HUES6 (cell line): ENCODE measurements at regions not wholly inside any gene's neighbourhood (a gene's known extent, or its start where the extent isn't known, plus 50 kb on each side); places are given as distances from the start of the nearest gene placed in this dataset.

ENCODE experiments used
- H3K27ac ChIP-seq: 2 replicates; pipeline ENCODE4 v1.7.0; 2013; ENCODE audit warnings: low read depth, mild to moderate bottlenecking, low read length, inconsistent platforms
- H3K27me3 ChIP-seq: 2 replicates; pipeline ENCODE4 v1.6.1; 2013; ENCODE audit warnings: low read length; ENCODE audit not compliant: control insufficient read depth, insufficient read depth
- H3K36me3 ChIP-seq: 2 replicates; pipeline ENCODE4 v1.6.1; 2013; ENCODE audit warnings: low read length; ENCODE audit not compliant: control insufficient read depth, insufficient read depth
- H3K4me1 ChIP-seq: 2 replicates; pipeline ENCODE4 v1.6.1; 2013; ENCODE audit warnings: low read length; ENCODE audit not compliant: control insufficient read depth, insufficient read depth
- H3K4me3 ChIP-seq: 2 replicates; pipeline ENCODE4 v1.5.1; 2013; ENCODE audit warnings: low read depth, low read length
- H3K9ac ChIP-seq: one replicate; pipeline ENCODE4 v1.6.1; 2013; ENCODE audit warnings: mild to moderate bottlenecking, low read length
- H3K9me3 ChIP-seq: 2 replicates; pipeline ENCODE4 v1.6.1; 2013; ENCODE audit warnings: low read depth, low read length; ENCODE audit not compliant: control insufficient read depth, insufficient read depth

GRCh38 chr1:17932164-17932563 lies 175.4 kb upstream of the IGSF21 start:
- H3K27ac ChIP-seq = no peak overlapping the region
- no peak overlapping the region for H3K4me3 ChIP-seq
- H3K4me1 ChIP-seq = no peaks in the 10 kb centered on the region
- peaks cover 12% of the 10 kb centered on the region; the same call in 1 of the 2 replicates for H3K27me3 ChIP-seq
- peaks cover 6% of the 10 kb centered on the region; the same call in 1 of the 2 replicates for H3K9me3 ChIP-seq
- no peak overlapping the region for H3K9ac ChIP-seq
- H3K36me3 ChIP-seq = no peaks in the 10 kb centered on the region

- H3K9me3 ChIP-seq = peaks cover 6% of the 10 kb centered on the region; the same call in 1 of the 2 replicates
- peaks cover 17% of the 10 kb centered on the region; the same call in 1 of the 2 replicates for H3K27me3 ChIP-seq
- no peaks in the 10 kb centered on the region for H3K36me3 ChIP-seq
- no peak overlapping the region for H3K4me3 ChIP-seq
- H3K27ac ChIP-seq = no peak overlapping the region
- H3K4me1 ChIP-seq = no peaks in the 10 kb centered on the region
- no peak overlapping the region for H3K9ac ChIP-seq
These were observed 174.1 kb upstream of the IGSF21 start for GRCh38 chr1:17933501-17933900.

- H3K27me3 ChIP-seq = peaks cover 20% of the 10 kb centered on the region; the same call in 1 of the 2 replicates
- no peak overlapping the region for H3K27ac ChIP-seq
- H3K9ac ChIP-seq = no peak overlapping the region
- H3K4me3 ChIP-seq = no peak overlapping the region
- no peaks in the 10 kb centered on the region for H3K4me1 ChIP-seq
- H3K36me3 ChIP-seq = no peaks in the 10 kb centered on the region
- H3K9me3 ChIP-seq = peaks cover 6% of the 10 kb centered on the region; the same call in 1 of the 2 replicates
These were observed 173.6 kb upstream of the IGSF21 start for GRCh38 chr1:17933971-17934370.

- Histone ChIP-seq H3K4me3 (no peak overlapping the region), H3K27me3 (peaks cover 14% of the 10 kb centered on the region; the same call in 1 of the 2 replicates), H3K9ac (no peak overlapping the region), H3K27ac (no peak overlapping the region), H3K4me1 (no peaks in the 10 kb centered on the region), H3K36me3 (no peaks in the 10 kb centered on the region), H3K9me3 (peaks cover 6% of the 10 kb centered on the region; the same call in 1 of the 2 replicates)
These were observed 172.4 kb upstream of the IGSF21 start for GRCh38 chr1:17935230-17935629.

- no peak overlapping the region for H3K27ac ChIP-seq
- H3K4me3 ChIP-seq = no peak overlapping the region
- no peak overlapping the region for H3K9ac ChIP-seq
- no peaks in the 10 kb centered on the region for H3K36me3 ChIP-seq
- H3K27me3 ChIP-seq = peaks cover 14% of the 10 kb centered on the region; the same call in 1 of the 2 replicates
- no peaks in the 10 kb centered on the region for H3K4me1 ChIP-seq
- no peaks in the 10 kb centered on the region for H3K9me3 ChIP-seq
These were observed 166.0 kb upstream of the IGSF21 start for GRCh38 chr1:17941431-17942189.

- Histone ChIP-seq H3K4me3 (no peak overlapping the region), H3K9me3 (no peaks in the 10 kb centered on the region), H3K36me3 (no peaks in the 10 kb centered on the region), H3K9ac (no peak overlapping the region), H3K27me3 (peaks cover 8% of the 10 kb centered on the region; the same call in 1 of the 2 replicates), H3K27ac (no peak overlapping the region), H3K4me1 (no peaks in the 10 kb centered on the region)
These were observed 164.1 kb upstream of the IGSF21 start for GRCh38 chr1:17943506-17943905.

- H3K36me3 ChIP-seq = no peaks in the 10 kb centered on the region
- H3K9ac ChIP-seq = no peak overlapping the region
- no peak overlapping the region for H3K27ac ChIP-seq
- H3K27me3 ChIP-seq = 0 out of 2 replicates have a peak, but pooled peaks cover 5% of the 10 kb centered on the region
- H3K9me3 ChIP-seq = no peaks in the 10 kb centered on the region
- no peaks in the 10 kb centered on the region for H3K4me1 ChIP-seq
- no peak overlapping the region for H3K4me3 ChIP-seq
These were observed 163.0 kb upstream of the IGSF21 start for GRCh38 chr1:17944646-17945045.

GRCh38 chr1:17946434-17946833 lies 161.2 kb upstream of the IGSF21 start:
- H3K27ac ChIP-seq = no peak overlapping the region

GRCh38 chr1:17948594-17948993 lies 159.0 kb upstream of the IGSF21 start:
- Histone ChIP-seq H3K27me3 (peaks cover 16% of the 10 kb centered on the region; the same call in 1 of the 2 replicates), H3K4me1 (no peaks in the 10 kb centered on the region), H3K9me3 (no peaks in the 10 kb centered on the region), H3K4me3 (no peak overlapping the region), H3K9ac (no peak overlapping the region), H3K36me3 (no peaks in the 10 kb centered on the region), H3K27ac (no peak overlapping the region)

More at GRCh38 chr1:17946434-17946833, 161.2 kb upstream of the IGSF21 start:
- Histone ChIP-seq H3K4me3 (no peak overlapping the region), H3K4me1 (no peaks in the 10 kb centered on the region), H3K36me3 (no peaks in the 10 kb centered on the region), H3K9me3 (no peaks in the 10 kb centered on the region), H3K9ac (no peak overlapping the region), H3K27me3 (0 out of 2 replicates have a peak, but pooled peaks cover 10% of the 10 kb centered on the region)

- no peak overlapping the region for H3K4me3 ChIP-seq
- no peak overlapping the region for H3K9ac ChIP-seq
- H3K4me1 ChIP-seq = no peaks in the 10 kb centered on the region
- no peaks in the 10 kb centered on the region for H3K36me3 ChIP-seq
- H3K27me3 ChIP-seq = peaks cover 16% of the 10 kb centered on the region; the same call in 1 of the 2 replicates
- H3K27ac ChIP-seq = no peak overlapping the region
- no peaks in the 10 kb centered on the region for H3K9me3 ChIP-seq
These were observed 158.1 kb upstream of the IGSF21 start for GRCh38 chr1:17949511-17949910.

GRCh38 chr1:17950728-17951127 lies 156.9 kb upstream of the IGSF21 start:
- Histone ChIP-seq H3K9me3 (no peaks in the 10 kb centered on the region), H3K27ac (no peak overlapping the region), H3K4me3 (no peak overlapping the region), H3K27me3 (peaks cover 16% of the 10 kb centered on the region; the same call in 1 of the 2 replicates), H3K4me1 (no peaks in the 10 kb centered on the region), H3K9ac (no peak overlapping the region), H3K36me3 (no peaks in the 10 kb centered on the region)
